Psoas muscle (tissue), 7 donors: ENCODE measurements at regions not wholly inside any gene's neighbourhood (a gene's known extent, or its start where the extent isn't known, plus 50 kb on each side); places are given as distances from the start of the nearest gene placed in this dataset.

ENCODE experiments used
- ATAC-seq, 4 donors: fragments of 200-7000 bp; cut with Tn5 transposase; one replicate each; pipeline ENCODE4 v1.9.1; 2020; ENCODE audit warnings: moderate library complexity in 3 of 4, mild to moderate bottlenecking in 2 of 4
- DNase-seq, 2 donors: peaks; one replicate each; pipeline ENCODE4 v3.0.0-alpha.2; 2020
- H3K27ac ChIP-seq: fragments of 200-600 bp; one replicate; pipeline ENCODE4 v1.8.0; 2022
- H3K27me3 ChIP-seq, 3 donors: fragments of 200-600 bp in 1 of 3; one replicate each; pipeline versions ENCODE4 v1.6.1 to v1.8.0; 2013 to 2022; ENCODE audit warnings: low read length in 2 of 3, mild to moderate bottlenecking in 2 of 3, moderate library complexity in 1 of 3; ENCODE audit not compliant: insufficient read depth in 3 of 3
- H3K36me3 ChIP-seq, 2 donors: fragments of 200-600 bp in 1 of 2; one replicate each; pipeline versions ENCODE4 v1.6.1 to v1.8.0; 2013 to 2022; ENCODE audit warnings: low read depth in 1 of 2, mild to moderate bottlenecking in 1 of 2, moderate library complexity in 1 of 2; ENCODE audit not compliant: insufficient read depth in 1 of 2
- H3K4me1 ChIP-seq: fragments of 200-600 bp; one replicate; pipeline ENCODE4 v1.8.0; 2022
- H3K4me3 ChIP-seq: fragments of 200-600 bp; one replicate; pipeline ENCODE4 v1.8.0; 2022; ENCODE audit warnings: mild to moderate bottlenecking
- H3K9me3 ChIP-seq: fragments of 200-600 bp; one replicate; pipeline ENCODE4 v1.8.0; 2022
- WGBS, 3 donors: extraction: QIAGEN DNeasy Blood & Tissue Kit; methylation state at CpG; one replicate each; pipeline versions ENCODE4 v1.1.6 to v1.1.7; 2013; 5-methylcytosine and 5-hydroxymethylcytosine counted together
- intact Hi-C, 2 donors: fragments of 100-400 bp; cut with DNase I; formaldehyde crosslinking; loops; one replicate each; pipeline versions ENCODE4 v1.11.0 to v1.14.2; 2022
- TF ChIP-seq, protein P1 (sequence below): fragments of 200-600 bp; IDR thresholded peaks from one replicate; pipeline ENCODE4 v1.8.0; 2022; ENCODE audit warnings: antibody characterized with exemption
- donor health status: healthy with polysubstance abuse.
- donor health status: DM: no; HTN: no; CAD: no; lungs with moderate emphysema.
- donor health status: Bipolar disorder and iron deficiency.
- donor health status: healthy.
- donor health status: DM: yes; HTN: yes; CAD: no.
- donor health status: DM: no; HTN: no; CAD: no.
- donor health status: DM: yes; HTN: yes; CAD: no.

DNA sequence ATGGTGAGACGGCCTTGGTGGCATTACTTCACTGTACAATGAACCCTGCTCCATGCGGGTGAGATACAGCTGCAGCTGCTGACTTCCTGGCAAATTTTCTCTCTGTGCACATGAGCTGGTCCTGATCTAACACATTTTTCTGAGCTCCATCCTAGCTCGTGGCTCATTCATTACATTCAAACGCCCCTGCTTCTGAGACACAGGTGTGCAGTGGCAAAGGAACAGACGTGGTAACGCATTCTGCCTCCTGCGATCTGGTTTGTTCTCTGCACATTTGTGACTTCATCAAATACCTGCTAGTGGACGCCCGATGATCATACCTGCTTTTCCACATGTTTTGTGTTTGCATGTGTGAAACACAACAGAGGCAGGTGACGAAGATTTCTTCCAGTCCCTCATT lies 189.6 kb upstream of the PDE10A start:
- ATAC-seq (no peak), DNase-seq (no peak)
- H3K4me3 ChIP-seq = no peak overlapping the region
- H3K27me3 ChIP-seq = peaks cover 0 to 24% (median 15%) of the 10 kb centered on the region in 3 donors
- TF ChIP-seq, protein P1, sequence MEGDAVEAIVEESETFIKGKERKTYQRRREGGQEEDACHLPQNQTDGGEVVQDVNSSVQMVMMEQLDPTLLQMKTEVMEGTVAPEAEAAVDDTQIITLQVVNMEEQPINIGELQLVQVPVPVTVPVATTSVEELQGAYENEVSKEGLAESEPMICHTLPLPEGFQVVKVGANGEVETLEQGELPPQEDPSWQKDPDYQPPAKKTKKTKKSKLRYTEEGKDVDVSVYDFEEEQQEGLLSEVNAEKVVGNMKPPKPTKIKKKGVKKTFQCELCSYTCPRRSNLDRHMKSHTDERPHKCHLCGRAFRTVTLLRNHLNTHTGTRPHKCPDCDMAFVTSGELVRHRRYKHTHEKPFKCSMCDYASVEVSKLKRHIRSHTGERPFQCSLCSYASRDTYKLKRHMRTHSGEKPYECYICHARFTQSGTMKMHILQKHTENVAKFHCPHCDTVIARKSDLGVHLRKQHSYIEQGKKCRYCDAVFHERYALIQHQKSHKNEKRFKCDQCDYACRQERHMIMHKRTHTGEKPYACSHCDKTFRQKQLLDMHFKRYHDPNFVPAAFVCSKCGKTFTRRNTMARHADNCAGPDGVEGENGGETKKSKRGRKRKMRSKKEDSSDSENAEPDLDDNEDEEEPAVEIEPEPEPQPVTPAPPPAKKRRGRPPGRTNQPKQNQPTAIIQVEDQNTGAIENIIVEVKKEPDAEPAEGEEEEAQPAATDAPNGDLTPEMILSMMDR = no peak
- no peaks in the 10 kb centered on the region for H3K4me1 ChIP-seq
- H3K9me3 ChIP-seq = no peaks in the 10 kb centered on the region
- H3K27ac ChIP-seq = no peak overlapping the region
- intact Hi-C loops = loop anchor here in 1 of 2 donors (5.0 kb wide), 1 partner anchor 125 kb away; no protein-coding TSS in a partner anchor
- H3K36me3 ChIP-seq = no peaks in the 10 kb centered on the region
- WGBS, 3 donors = 63 to 77% (median 70%) methylated on average over 10 of the region's 10 CpGs

DNA sequence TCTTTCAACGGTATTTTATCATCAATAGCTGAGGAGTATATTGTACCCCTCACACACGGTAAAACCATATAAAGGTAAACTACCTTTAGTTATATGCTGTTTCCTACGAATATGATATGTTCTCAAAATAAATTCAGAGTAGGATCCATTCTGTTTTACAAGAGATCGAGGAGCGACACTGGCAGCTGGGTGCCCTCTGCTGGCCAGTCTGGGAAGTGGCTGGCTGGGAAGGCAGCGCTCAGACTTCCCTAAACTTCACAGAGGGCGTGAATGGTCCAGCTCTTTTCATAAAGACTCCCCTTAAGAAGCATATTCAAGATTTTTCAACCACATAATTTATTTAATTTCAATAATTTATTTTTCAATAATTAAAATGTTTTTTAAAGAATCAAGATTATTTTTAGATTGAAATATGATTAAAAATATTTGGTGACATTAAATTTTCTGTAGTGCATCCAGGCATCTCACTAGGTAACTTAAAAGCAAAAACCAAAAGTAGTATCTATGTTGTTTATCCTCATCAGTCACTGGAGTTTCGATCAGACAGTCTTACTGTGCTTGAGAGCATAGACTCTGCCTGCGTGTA lies 187.5 kb upstream of the PDE10A start:
- TF ChIP-seq, protein P1 = peak; percentile 95
- peak overlapping the region; percentile 28 for H3K4me3 ChIP-seq
- intact Hi-C loops = loop anchor here in 1 of 2 donors (2.0 to 5.0 kb wide), 2 partner anchors 123 to 410 kb away; no protein-coding TSS in a partner anchor
- DNase-seq (peak; percentile 64 to 79), ATAC-seq (peak; percentile 62 to 80 (median 67))
- no peak overlapping the region for H3K27ac ChIP-seq
- no peaks in the 10 kb centered on the region for H3K4me1 ChIP-seq
- WGBS, 3 donors = 19 to 26% (median 19%) methylated on average over 9 of the region's 9 CpGs
- H3K36me3 ChIP-seq = no peaks in the 10 kb centered on the region
- peaks cover 0 to 32% (median 15%) of the 10 kb centered on the region in 3 donors for H3K27me3 ChIP-seq
- H3K9me3 ChIP-seq = no peaks in the 10 kb centered on the region

DNA sequence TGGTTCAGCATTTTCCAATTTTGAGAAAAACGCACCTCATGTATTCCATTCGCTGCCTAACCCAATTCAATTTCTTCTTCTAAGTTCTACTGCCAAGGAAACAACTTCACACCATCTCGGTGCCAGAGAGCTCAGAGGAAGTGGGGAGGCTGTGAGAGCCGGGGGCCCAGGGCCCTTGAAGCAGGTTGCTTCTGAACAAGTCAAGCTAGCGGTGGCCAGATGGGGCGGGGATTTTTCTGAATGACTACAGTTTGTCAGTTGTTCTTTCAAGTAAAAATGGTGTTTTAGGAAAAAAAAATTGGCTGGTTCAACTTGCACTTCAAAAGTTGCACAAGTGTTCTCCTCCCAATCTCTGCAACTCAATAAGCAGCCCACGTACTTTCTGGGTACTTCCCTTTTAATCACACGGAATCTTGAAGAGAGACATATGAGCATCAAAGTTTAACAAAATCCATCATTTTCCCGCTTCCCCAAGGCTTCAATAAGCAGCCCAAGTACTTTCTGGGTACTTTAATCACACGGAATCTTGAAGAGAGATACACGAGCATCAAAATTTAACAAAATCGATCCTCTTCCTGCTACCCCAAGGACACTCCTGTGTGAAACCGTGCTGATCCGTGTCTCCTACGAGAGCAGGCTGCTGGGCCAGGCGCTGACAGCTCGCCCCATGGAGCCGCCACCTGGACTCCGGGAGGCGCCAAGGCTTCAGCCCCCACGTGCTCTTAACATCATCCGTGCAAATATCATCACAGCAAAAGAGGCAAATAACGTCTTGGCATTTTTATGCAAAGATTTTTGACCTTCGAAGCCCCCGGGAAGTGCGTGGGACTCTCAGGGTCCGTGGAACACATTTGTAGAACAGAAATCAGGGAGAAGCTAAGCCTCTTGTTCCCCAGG lies 186.7 kb upstream of the PDE10A start:
- H3K27ac ChIP-seq = no peak overlapping the region
- WGBS, 3 donors = 40 to 54% (median 42%) methylated on average over 27 of the region's 27 CpGs
- H3K4me3 ChIP-seq = peak overlapping the region; percentile 28
- peaks cover 0 to 30% (median 13%) of the 10 kb centered on the region in 3 donors for H3K27me3 ChIP-seq
- DNase-seq (peak in 1 of 2 donors; percentile 38), ATAC-seq (no peak)
- TF ChIP-seq, protein P1 = no peak
- intact Hi-C loops = loop anchor here (2.0 to 5.0 kb wide), 3 partner anchors 122 to 409 kb away; no protein-coding TSS in a partner anchor
- no peaks in the 10 kb centered on the region for H3K9me3 ChIP-seq
- no peaks in the 10 kb centered on the region for H3K4me1 ChIP-seq
- no peaks in the 10 kb centered on the region for H3K36me3 ChIP-seq

DNA sequence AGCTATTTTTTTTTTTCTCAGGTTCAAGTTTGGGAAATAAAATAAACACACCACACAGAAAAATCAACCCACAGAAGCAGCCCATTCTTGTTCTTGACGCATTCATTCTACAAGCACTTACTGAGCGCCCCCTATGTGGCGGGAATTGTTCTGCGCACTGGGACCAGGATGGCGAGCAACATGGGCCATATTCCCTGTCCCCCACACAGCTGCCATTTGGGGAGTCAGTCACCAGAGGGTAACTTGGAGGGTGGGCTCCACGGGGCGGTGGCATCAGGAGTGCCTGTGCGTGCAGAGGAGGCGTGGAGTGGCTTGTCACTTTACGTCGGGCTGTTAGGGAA lies 185.0 kb upstream of the PDE10A start:
- no peaks in the 10 kb centered on the region for H3K36me3 ChIP-seq
- no peak for DNase-seq
- H3K27ac ChIP-seq = no peak overlapping the region
- no peaks in the 10 kb centered on the region for H3K9me3 ChIP-seq
- peaks cover 0 to 17% (median 7%) of the 10 kb centered on the region in 3 donors for H3K27me3 ChIP-seq
- ATAC-seq = no peak
- intact Hi-C loops = loop anchor here in 1 of 2 donors (5.0 kb wide), 1 partner anchor 406 kb away; no protein-coding TSS in a partner anchor
- TF ChIP-seq, protein P1 = no peak
- WGBS, 3 donors = 87 to 96% (median 96%) methylated on average over 10 to 11 of the region's 11 CpGs
- H3K4me1 ChIP-seq = no peaks in the 10 kb centered on the region
- no peak overlapping the region for H3K4me3 ChIP-seq
